SKM-1 treated with dmso at 0.1 percent for 144 hours (cell line): ENCODE measurements at regions not wholly inside any gene's neighbourhood (a gene's known extent, or its start where the extent isn't known, plus 50 kb on each side); places are given as distances from the start of the nearest gene placed in this dataset.
"Not testable (repeated sequence)": the region's sequence is repeated elsewhere in the genome, so short reads cannot be mapped to it uniquely, and the experiment has no call there.

Experiments
- DNase-seq: peaks from one replicate; lab custom pipeline; 2025; ENCODE audit not compliant: unreplicated experiment; lab: John Stamatoyannopoulos, UW

GRCh38 chr1:226461087-226461486 lies 53.2 kb upstream of the PARP1 start:
- DNase-seq = no peak

DNA sequence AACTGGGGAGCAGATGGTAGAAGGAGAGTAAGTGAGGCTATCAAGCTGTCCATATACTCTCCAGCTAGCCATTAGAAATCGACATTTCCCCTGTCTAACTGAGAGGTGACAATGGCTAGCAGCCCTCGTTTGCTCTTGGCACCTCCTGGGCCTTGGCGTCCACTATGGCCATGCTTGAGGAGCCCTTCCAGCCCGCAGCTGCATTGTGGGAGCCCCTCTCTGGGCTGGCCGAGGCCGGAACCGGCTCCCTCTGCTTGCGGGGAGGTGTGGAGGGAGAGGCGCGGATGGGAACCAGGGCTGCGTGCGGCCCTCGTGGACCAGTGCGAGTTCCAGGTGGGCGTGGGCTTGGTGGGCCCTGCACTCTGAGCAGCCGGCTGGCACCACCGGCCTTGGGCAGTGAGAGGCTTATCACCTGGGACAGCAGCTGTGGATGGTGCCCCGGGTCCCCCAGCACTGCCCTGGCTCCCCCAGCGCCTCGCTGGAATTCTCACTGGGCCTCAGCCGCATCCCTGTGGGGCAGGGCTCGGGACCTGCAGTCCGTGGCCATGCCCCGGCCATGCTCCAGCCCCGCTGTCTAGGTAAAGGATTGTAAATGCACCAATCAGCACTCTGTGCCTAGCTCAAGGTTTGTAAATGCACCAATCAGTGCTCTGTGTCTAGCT lies 56.2 kb upstream of the PARP1 start:
- no peak for DNase-seq

DNA sequence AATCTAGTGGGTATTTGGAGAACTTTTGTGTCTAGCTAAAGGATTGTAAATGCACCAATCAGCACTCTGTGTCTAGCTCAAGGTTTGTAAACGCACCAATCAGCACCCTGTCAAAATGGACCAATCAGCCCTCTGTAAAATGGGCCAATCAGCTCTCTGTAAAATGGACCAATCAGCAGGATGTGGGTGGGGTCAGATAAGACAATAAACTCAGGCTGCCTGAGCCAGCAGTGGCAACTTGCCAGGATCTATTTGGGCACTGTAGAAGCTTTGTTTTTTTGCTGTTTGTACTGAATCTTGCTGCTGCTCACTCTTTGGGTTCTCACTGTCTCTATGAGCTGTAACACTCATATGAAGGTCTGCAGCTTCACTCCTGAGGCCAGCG lies 56.7 kb upstream of the PARP1 start:
- not testable (repeated sequence) for DNase-seq

- DNase-seq = no peak
Observed at GRCh38 chr1:226466296-226466695, 58.4 kb upstream of the PARP1 start.

- DNase-seq = no peak
Observed at GRCh38 chr1:226467443-226467842, 59.5 kb upstream of the PARP1 start.

DNA sequence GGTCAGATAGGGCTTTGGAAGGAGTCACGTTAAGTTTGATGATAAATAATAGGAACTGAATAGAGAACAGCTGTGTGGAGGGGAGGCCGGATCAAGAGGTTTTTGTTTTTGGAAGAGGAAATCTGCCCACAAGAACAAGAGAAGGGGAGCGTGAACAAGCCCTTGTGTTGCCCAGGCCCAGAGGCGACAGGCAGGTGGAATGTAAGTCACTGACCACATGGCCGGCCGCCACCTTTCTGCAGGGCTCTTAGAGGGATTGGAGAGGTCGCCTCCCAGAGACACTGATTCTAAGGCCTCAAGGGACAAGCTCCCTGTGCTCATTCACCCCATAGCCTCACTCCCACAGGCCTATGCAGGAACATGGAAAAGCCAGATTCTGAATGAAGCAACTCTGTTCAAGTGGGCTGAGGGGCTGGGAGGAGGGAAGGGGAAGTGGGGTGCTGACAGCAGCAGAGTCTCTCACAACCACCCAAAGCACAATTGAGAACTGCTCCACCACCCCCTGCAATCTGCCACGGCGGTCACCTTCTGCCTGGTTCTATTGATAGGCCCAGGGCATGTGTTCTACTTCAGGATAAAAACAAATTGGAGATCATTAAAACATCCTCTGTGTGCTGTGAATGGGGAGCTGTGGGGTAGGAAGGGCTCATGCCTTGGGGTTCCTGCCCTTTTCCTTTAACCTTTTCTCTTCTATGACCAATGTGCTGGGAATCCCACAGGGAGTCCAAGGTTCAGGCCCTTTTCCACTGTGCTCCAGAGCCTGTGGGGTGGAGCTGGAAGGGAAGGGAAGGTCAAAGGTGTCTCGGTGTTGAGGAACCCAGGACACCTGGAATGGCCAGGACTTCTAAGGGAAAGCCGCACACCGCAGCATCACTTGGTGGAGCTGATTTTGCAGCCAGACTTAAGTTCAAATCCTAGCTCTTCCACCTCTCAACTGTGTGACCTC lies 63.3 kb upstream of the PARP1 start:
- no peak for DNase-seq

DNA sequence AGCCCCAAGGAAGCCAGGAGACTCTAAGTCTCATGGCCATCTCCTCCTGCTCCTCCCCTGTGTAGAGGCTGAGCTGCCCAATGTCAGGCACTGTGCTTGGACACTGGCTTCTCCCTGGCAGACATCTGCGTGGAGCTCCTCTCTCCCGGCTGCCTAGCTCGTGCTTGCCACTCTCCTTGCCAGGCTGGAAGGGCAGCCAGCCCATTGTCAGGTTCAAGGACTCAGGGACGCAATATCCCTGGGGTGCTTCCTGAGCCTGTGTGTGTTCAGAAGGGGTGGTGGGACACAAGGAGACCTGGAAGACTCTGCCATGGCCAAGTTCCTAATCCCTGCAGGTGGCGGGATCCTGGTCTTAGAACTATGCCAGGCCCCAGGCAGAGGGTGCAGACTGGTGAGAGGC lies 65.4 kb upstream of the PARP1 start:
- no peak for DNase-seq

DNA sequence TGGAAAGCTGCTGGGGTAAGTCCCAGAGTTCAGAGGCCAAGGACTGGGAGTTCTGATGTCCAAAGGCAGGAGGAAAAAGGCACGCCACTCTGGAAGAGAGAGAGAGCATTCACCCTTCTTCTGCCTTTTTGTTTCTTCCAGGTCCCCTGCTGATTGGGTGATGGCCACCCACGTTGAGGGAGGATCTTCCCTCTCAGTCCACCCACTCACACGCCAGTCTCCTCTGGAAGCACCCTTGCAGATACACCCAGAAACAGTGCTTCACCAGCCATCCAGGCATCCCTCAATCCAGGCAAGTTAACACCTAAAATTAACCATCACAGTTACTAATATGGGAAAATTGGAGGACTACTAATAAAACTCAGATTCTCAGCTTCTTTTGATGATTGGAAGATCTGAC lies 66.1 kb upstream of the PARP1 start:
- DNase-seq = no peak

GRCh38 chr1:226474443-226475141 lies 66.7 kb upstream of the PARP1 start:
- DNase-seq = no peak

GRCh38 chr1:226475142-226475511 lies 67.2 kb upstream of the PARP1 start:
- no peak for DNase-seq

GRCh38 chr1:226476066-226476465 lies 68.2 kb upstream of the PARP1 start:
- no peak for DNase-seq

DNA sequence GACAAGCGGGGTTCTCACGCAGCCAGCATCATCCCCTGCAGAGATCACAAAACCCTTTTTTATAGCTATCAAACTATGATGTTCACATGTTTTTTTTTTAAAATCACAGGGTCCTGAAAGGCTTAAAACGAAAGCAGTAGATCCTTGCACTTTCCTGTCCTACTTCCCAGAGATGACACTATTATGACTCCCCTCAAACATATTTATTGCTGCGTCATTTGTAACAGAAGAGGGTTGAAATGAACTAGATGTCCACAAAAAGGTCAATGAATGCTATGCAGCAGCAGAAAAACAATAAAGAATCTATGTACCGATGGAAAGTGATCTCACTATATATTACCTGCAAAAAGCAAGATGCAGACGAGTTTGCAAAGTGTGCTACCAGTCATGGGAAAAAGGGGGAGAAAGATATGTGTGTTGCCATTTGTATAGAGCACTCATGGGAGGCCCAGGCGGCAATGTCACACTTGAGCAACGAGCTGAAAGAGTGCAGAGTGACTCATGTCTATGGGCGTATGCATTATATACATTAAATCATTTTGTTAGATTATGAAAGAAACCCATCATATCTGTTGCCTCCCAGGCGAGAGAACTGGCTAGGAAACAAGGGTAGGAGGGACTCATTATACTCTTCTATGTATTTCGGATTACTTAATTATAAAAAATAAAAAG lies 68.9 kb upstream of the PARP1 start:
- DNase-seq = no peak

DNA sequence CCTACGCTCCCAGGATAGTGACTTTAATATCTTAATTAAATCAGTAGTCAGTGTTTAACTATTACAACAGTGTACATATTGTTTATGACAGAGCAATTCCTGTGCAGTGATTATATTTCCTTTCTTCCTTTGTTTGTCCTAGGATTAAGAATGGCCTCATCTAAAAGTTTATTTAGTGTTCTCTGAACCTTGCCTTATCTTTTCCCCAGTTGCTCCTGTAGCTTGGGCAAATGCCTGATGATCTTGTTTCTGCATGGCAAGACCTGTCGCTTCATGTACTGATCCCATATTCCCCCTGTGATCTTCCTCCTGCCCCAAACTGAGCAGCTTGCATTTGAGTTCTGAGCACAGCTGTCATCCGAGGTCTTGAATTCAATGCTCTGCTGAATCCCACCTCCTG lies 69.1 kb upstream of the STUM start:
- DNase-seq = no peak

- no peak for DNase-seq
Observed at GRCh38 chr1:226480461-226480860, 68.1 kb upstream of the STUM start.

DNA sequence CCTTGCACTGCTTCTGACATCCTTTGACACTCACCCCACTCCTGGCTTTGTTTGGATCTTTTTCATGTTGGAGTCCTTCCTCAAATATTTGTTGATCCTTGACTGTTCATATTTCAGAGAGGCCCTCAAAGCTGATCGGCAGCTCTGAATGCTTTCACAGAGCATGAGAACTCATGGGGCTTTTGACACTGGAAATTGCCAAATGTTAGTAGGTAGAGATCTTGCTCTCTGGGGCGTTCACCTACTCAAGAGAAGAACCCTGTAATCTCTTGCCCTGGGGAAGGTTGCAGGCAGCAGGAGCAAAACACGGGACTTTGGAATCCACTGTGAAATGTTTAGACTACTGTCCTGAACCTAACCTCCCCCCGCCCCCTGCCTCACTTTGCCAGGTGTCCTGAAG lies 67.4 kb upstream of the STUM start:
- no peak for DNase-seq

- DNase-seq = no peak
Observed at GRCh38 chr1:226482196-226482595, 66.4 kb upstream of the STUM start.

DNA sequence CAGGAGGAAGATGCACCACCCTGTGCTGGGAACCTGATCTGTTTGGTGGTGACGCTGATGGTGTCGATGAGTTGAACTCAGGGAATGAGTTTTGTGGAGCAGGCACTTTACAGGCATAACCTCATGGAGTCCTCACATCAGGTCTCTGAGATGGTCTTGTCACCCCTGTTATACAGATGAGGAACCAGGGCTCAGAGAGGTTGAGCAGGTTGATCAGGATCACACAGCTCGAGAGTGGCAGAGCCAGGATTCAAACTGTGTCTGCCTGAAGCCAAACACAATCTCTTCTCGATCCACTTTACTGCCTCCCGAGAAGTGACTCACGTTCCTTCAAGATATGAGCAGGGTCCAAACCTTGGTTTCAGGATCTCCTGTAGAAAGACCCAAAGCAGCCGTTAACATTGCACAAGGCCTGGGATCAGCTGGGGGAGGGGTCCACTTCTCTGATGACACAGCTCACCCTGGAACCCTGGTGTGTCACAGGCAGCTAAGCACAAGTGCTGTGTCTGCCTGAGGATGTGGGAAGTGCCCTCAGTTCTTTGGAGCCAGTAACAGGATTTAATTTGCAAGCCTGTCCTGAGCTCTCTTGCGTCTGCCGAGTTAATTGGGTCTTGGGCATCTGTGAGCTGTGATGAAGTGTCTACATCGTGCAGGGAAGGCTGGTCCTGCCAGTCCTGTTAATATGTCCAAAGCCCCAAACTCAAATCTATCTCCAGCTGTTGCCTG lies 65.4 kb upstream of the STUM start:
- peak; percentile 60 for DNase-seq

- no peak for DNase-seq
Observed at GRCh38 chr1:226485192-226485591, 63.4 kb upstream of the STUM start.

- peak; percentile 21 for DNase-seq
Observed at GRCh38 chr1:226486161-226486560, 62.4 kb upstream of the STUM start.

- DNase-seq = no peak
Observed at GRCh38 chr1:226487921-226488320, 60.6 kb upstream of the STUM start.
